Hepatocyte (in vitro differentiated cells): ENCODE measurements at regions not wholly inside any gene's neighbourhood (a gene's known extent, or its start where the extent isn't known, plus 50 kb on each side); places are given as distances from the start of the nearest gene placed in this dataset.

ENCODE experiments used
- CTCF ChIP-seq: fragments of 200-600 bp; sonication (generic); IDR thresholded peaks from 2 replicates; pipeline ENCODE4 v1.5.1; 2016; ENCODE audit warnings: antibody characterized with exemption, mild to moderate bottlenecking; ENCODE audit not compliant: poor library complexity
- EZH2 ChIP-seq: fragments of 200-600 bp; sonication (generic); IDR thresholded peaks from 2 replicates; pipeline ENCODE4 v1.6.1; 2016; ENCODE audit warnings: antibody characterized with exemption, mild to moderate bottlenecking, borderline replicate concordance

DNA sequence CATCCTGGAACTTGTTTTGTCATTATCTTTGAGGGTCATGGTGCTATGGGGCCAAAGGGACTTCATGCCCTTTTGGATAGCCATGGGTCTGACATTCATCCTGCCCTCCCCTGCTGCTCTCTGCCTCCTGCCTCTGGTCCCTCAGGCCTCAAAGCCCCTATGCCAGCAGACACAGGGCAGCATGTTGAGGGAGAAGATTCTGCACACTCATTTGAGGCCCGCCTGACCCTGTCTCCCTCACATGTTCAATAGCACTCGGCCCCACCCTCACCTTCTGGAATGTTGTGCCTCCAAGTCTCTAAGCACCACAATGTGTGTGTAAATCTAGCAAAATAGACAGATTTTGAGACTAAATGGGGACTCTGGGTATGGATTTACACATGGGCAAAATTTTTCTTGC lies 178.7 kb upstream of the ANKRD28 start:
- TF ChIP-seq EZH2 (no peak), CTCF (no peak)
